Right atrium auricular region (tissue), 2 donors: ENCODE measurements at regions not wholly inside any gene's neighbourhood (a gene's known extent, or its start where the extent isn't known, plus 50 kb on each side); places are given as distances from the start of the nearest gene placed in this dataset.

Source experiments
- DNase-seq: peaks from one replicate; pipeline ENCODE4 v3.0.0-alpha.2; 2019; ENCODE audit warnings: low spot score
- H3K27ac ChIP-seq, 2 donors: fragments of 200-600 bp; sonication (generic); 1 replicate in 1 of 2; 2 replicates in 1 of 2; pipeline ENCODE4 v1.5.1; 2016 to 2019
- H3K27me3 ChIP-seq, 2 donors: fragments of 200-600 bp; sonication (generic); one replicate each; pipeline versions ENCODE4 v1.5.1 to v1.6.0; 2017 to 2019
- H3K36me3 ChIP-seq: fragments of 200-600 bp; sonication (generic); one replicate; pipeline ENCODE4 v1.5.1; 2016
- H3K4me1 ChIP-seq, 2 donors: fragments of 200-600 bp; sonication (generic); one replicate each; pipeline versions ENCODE4 v1.5.1 to v1.6.0; 2017 to 2019
- H3K4me3 ChIP-seq, 2 donors: fragments of 200-600 bp; sonication (generic); 1 replicate in 1 of 2; 2 replicates in 1 of 2; pipeline ENCODE4 v1.5.1; 2017 to 2019; ENCODE audit warnings: mild to moderate bottlenecking in 1 of 2, moderate library complexity in 1 of 2
- H3K9me3 ChIP-seq, 2 donors: fragments of 200-600 bp; sonication (generic); one replicate each; pipeline ENCODE4 v1.5.1; 2019
- CTCF ChIP-seq, 2 donors: fragments of 200-600 bp; sonication (generic); IDR thresholded peaks; one replicate each; pipeline ENCODE4 v1.5.1; 2019; ENCODE audit warnings: antibody characterized with exemption in 2 of 2

- no peak for TF ChIP-seq CTCF (IDR thresholded peaks at IDR 0.05)
- no peaks in the 10 kb centered on the region for H3K36me3 ChIP-seq
- H3K27ac ChIP-seq = no peak overlapping the region
Observed at GRCh38 chr2:12605936-12606335, 110.8 kb upstream of the TRIB2 start.

GRCh38 chr2:12606472-12607000 is 110.2 kb upstream of the TRIB2 start:
- Histone ChIP-seq H3K27ac (no peak overlapping the region), H3K4me1 (peaks cover 0 to 8% of the 10 kb centered on the region in 2 donors), H3K36me3 (no peaks in the 10 kb centered on the region), H3K27me3 (no peaks in the 10 kb centered on the region), H3K4me3 (no peak overlapping the region), H3K9me3 (no peaks in the 10 kb centered on the region)
- DNase-seq = no peak
- TF ChIP-seq CTCF (IDR thresholded peaks at IDR 0.05) = no peak

More at GRCh38 chr2:12605936-12606335, 110.8 kb upstream of the TRIB2 start:
- Histone ChIP-seq H3K4me1 (peaks cover 0 to 8% of the 10 kb centered on the region in 2 donors), H3K4me3 (no peak overlapping the region), H3K27me3 (no peaks in the 10 kb centered on the region), H3K9me3 (no peaks in the 10 kb centered on the region)
- DNase-seq = no peak

GRCh38 chr2:12607971-12608370 is 108.8 kb upstream of the TRIB2 start:
- Histone ChIP-seq H3K4me3 (no peak overlapping the region), H3K4me1 (peaks cover 0 to 8% of the 10 kb centered on the region in 2 donors), H3K27me3 (no peaks in the 10 kb centered on the region), H3K36me3 (no peaks in the 10 kb centered on the region), H3K27ac (no peak overlapping the region), H3K9me3 (no peaks in the 10 kb centered on the region)
- TF ChIP-seq CTCF (IDR thresholded peaks at IDR 0.05) = no peak
- no peak for DNase-seq

- TF ChIP-seq CTCF (IDR thresholded peaks at IDR 0.05) = no peak
- Histone ChIP-seq H3K36me3 (no peaks in the 10 kb centered on the region), H3K27me3 (no peaks in the 10 kb centered on the region), H3K4me3 (no peak overlapping the region), H3K4me1 (peaks cover 0 to 8% of the 10 kb centered on the region in 2 donors), H3K27ac (no peak overlapping the region), H3K9me3 (no peaks in the 10 kb centered on the region)
- no peak for DNase-seq
Observed at GRCh38 chr2:12610314-12610713, 106.4 kb upstream of the TRIB2 start.

GRCh38 chr2:12612168-12612567 is 104.6 kb upstream of the TRIB2 start:
- no peak for DNase-seq
- Histone ChIP-seq H3K27me3 (no peaks in the 10 kb centered on the region), H3K27ac (no peak overlapping the region), H3K36me3 (no peaks in the 10 kb centered on the region), H3K4me1 (no peaks in the 10 kb centered on the region), H3K4me3 (no peak overlapping the region), H3K9me3 (no peaks in the 10 kb centered on the region)
- no peak for TF ChIP-seq CTCF (IDR thresholded peaks at IDR 0.05)

GRCh38 chr2:12612671-12613070 is 104.1 kb upstream of the TRIB2 start:
- H3K4me1 ChIP-seq = no peaks in the 10 kb centered on the region
- no peak overlapping the region for H3K4me3 ChIP-seq
- no peaks in the 10 kb centered on the region for H3K36me3 ChIP-seq
- no peak overlapping the region for H3K27ac ChIP-seq
- no peak for DNase-seq
- H3K9me3 ChIP-seq = no peaks in the 10 kb centered on the region
- no peak for TF ChIP-seq CTCF (IDR thresholded peaks at IDR 0.05)
- H3K27me3 ChIP-seq = no peaks in the 10 kb centered on the region
